ENCODE measurements at regions not wholly inside any gene's neighbourhood (a gene's known extent, or its start where the extent isn't known, plus 50 kb on each side); places are given as distances from the start of the nearest gene placed in this dataset.

- Histone ChIP-seq H3K9me3 (ENCODE audit: low read length) (no peaks in the 10 kb centered on the region), H2AFZ (ENCODE audit: low read length) (no peak overlapping the region), H3K79me2 (ENCODE audit: insufficient read depth, low read length) (no peaks in the 10 kb centered on the region), H3K4me3 (replicated peaks in 1 of 3; ENCODE audit: insufficient read depth in 1 of 3, low read depth in 2 of 3, low read length in 3 of 3) (no peak overlapping the region), H3K36me3 (replicated peaks in 1 of 2; ENCODE audit: control insufficient read depth in 1 of 2, insufficient read depth in 2 of 2, low read length in 2 of 2) (no peaks in the 10 kb centered on the region), H3K4me1 (ENCODE audit: insufficient read depth, low read length) (no peaks in the 10 kb centered on the region), H3K4me2 (ENCODE audit: low read depth, low read length) (no peak overlapping the region), H3K27me3 (ENCODE audit: control insufficient read depth in 1 of 2, insufficient read depth in 2 of 2, low read length in 2 of 2) (peaks cover 0 to 18% of the 10 kb centered on the region in 2 experiments; a peak in 2 of 5 replicates), H4K20me1 (ENCODE audit: insufficient read depth, low read length) (no peaks in the 10 kb centered on the region), H3K27ac (ENCODE audit: extremely low read length, insufficient read depth, low read length) (no peak overlapping the region), H3K9ac (ENCODE audit: insufficient read depth, low read depth, low read length) (no peak overlapping the region)
- no peak for FAIRE-seq
- intact Hi-C loops (cut with micrococcal nuclease; ENCODE audit: unreplicated experiment) (no loop called here), in situ Hi-C loops (cut with HindIII; ENCODE audit: extremely low pct_ligation_motif_present, low pct_unique_long_range_greater_than_20kb) (no loop called here)
- TF ChIP-seq ZNF704 (CRISPR knock-in tag; IDR thresholded peaks at IDR 0.05; ENCODE audit: borderline replicate concordance), result no peak
- no peak for TF ChIP-seq PAF1 (CRISPR knock-in tag; IDR thresholded peaks at IDR 0.05)
- TF ChIP-seq ZNF784 (CRISPR knock-in tag; IDR thresholded peaks at IDR 0.05; ENCODE audit: borderline replicate concordance), result no peak
- TF ChIP-seq EZH2 (conservative IDR thresholded peaks at IDR 0.05; ENCODE audit: low read depth, low read length), result no peak
- no peak for TF ChIP-seq ZNF235 (CRISPR knock-in tag; IDR thresholded peaks at IDR 0.05; ENCODE audit: borderline replicate concordance)
- no peak for TF ChIP-seq ZBTB3 (CRISPR knock-in tag; IDR thresholded peaks at IDR 0.05; ENCODE audit: borderline replicate concordance, low read depth)
- no peak for TF ChIP-seq ZNF296 (CRISPR knock-in tag; conservative IDR thresholded peaks at IDR 0.05)
- TF ChIP-seq CREB1 (IDR thresholded peaks at IDR 0.05), result no peak
- no peak for TF ChIP-seq CREB1 (CRISPR knock-in tag; IDR thresholded peaks at IDR 0.05)
- no peak for TF ChIP-seq ZC3H4 (CRISPR knock-in tag; IDR thresholded peaks at IDR 0.05; ENCODE audit: borderline replicate concordance)
- TF ChIP-seq TAF15 (IDR thresholded peaks at IDR 0.05; ENCODE audit: low read depth, low read length, poor library complexity, severe bottlenecking), result no peak
- no peak for TF ChIP-seq BATF2 (CRISPR knock-in tag; IDR thresholded peaks at IDR 0.05)
- no peak for TF ChIP-seq ARNTL (CRISPR knock-in tag; IDR thresholded peaks at IDR 0.05)
- TF ChIP-seq ZNF550 (CRISPR knock-in tag; IDR thresholded peaks at IDR 0.05; ENCODE audit: borderline replicate concordance), result no peak
- no peak for TF ChIP-seq TAF1 (CRISPR knock-in tag; IDR thresholded peaks at IDR 0.05)
- no peak for TF ChIP-seq NCOA1 (CRISPR knock-in tag; IDR thresholded peaks at IDR 0.05)
- no peak for TF ChIP-seq CHD4 (IDR thresholded peaks at IDR 0.05; ENCODE audit: borderline replicate concordance, low read length)
- no peak for TF ChIP-seq ZNF879 (CRISPR knock-in tag; IDR thresholded peaks at IDR 0.05)
- ATAC-seq, result no peak
- no TSS peak for BruUV-seq (replicated peaks)
- WGBS (ENCODE audit: low lambda C conversion rate), result 11% methylated on average over 3 of the region's 3 CpGs
- DNase-seq (ENCODE audit: low spot score), result no peak
- ChIA-PET POLR2A (no interaction called here), CTCF (ENCODE audit: low intra/inter-chr PET ratio, low total read pairs) (no interaction called here)
These were observed 213.7 kb upstream of the MAP3K1 start for GRCh38 chr5:56601641-56602071.

All from HepG2 (cell line).